Fibroblast of lung (primary cell): ENCODE measurements at regions not wholly inside any gene's neighbourhood (a gene's known extent, or its start where the extent isn't known, plus 50 kb on each side); places are given as distances from the start of the nearest gene placed in this dataset.

Experiments
- CTCF ChIP-seq, 2 donors: IDR thresholded peaks in 1 of 2; conservative IDR thresholded peaks in 1 of 2; 1 replicate in 1 of 2; 2 replicates in 1 of 2; pipeline ENCODE4 v1.5.1; 2011 to 2012; ENCODE audit warnings: low read length in 2 of 2, control low read depth in 1 of 2, inconsistent platforms in 1 of 2, low read depth in 1 of 2, mild to moderate bottlenecking in 1 of 2
- EZH2 ChIP-seq: IDR thresholded peaks from 2 replicates; pipeline ENCODE4 v1.5.1; 2012; ENCODE audit warnings: low read length, control low read depth, mild to moderate bottlenecking; ENCODE audit errors: missing control alignments

GRCh38 chr3:34929036-34929435 is 710.3 kb upstream of the ARPP21 start:
- TF ChIP-seq CTCF (conservative IDR thresholded peaks at IDR 0.05 in 1 of 2, IDR thresholded peaks at IDR 0.05 in 1 of 2; ENCODE audit: low read depth in 1 of 2, low read length in 2 of 2): no peak
- TF ChIP-seq EZH2: no peak
